Amygdala (tissue), 56 donors: ENCODE measurements at regions not wholly inside any gene's neighbourhood (a gene's known extent, or its start where the extent isn't known, plus 50 kb on each side); places are given as distances from the start of the nearest gene placed in this dataset.

Source experiments
- DNase-seq, 56 donors: peaks; one replicate each; lab custom pipeline; 2025; lab: John Stamatoyannopoulos, UW

GRCh38 chr11:28481616-28482480 lies 373.7 kb downstream of the METTL15 start:
- no peak for DNase-seq

- DNase-seq = no peak
Measured at GRCh38 chr11:28480406-28480805, 372.2 kb downstream of the METTL15 start.

GRCh38 chr11:28476864-28477263 lies 368.7 kb downstream of the METTL15 start:
- DNase-seq = no peak

- no peak for DNase-seq
Measured at GRCh38 chr11:28476049-28476448, 367.9 kb downstream of the METTL15 start.

- DNase-seq = no peak
Measured at GRCh38 chr11:28472904-28473303, 364.7 kb downstream of the METTL15 start.

GRCh38 chr11:28471537-28471936 lies 363.3 kb downstream of the METTL15 start:
- DNase-seq = no peak

- DNase-seq = no peak
Measured at GRCh38 chr11:28470180-28470579, 362.0 kb downstream of the METTL15 start.

GRCh38 chr11:28466506-28466905 lies 358.3 kb downstream of the METTL15 start:
- no peak for DNase-seq

GRCh38 chr11:28464252-28464867 lies 356.2 kb downstream of the METTL15 start:
- DNase-seq = no peak

- no peak for DNase-seq
Measured at GRCh38 chr11:28463826-28464225, 355.6 kb downstream of the METTL15 start.

- no peak for DNase-seq
Measured at GRCh38 chr11:28461846-28462245, 353.7 kb downstream of the METTL15 start.

GRCh38 chr11:28461338-28461737 lies 353.1 kb downstream of the METTL15 start:
- DNase-seq = no peak

GRCh38 chr11:28460348-28460747 lies 352.2 kb downstream of the METTL15 start:
- no peak for DNase-seq

GRCh38 chr11:28459912-28460311 lies 351.7 kb downstream of the METTL15 start:
- no peak for DNase-seq

GRCh38 chr11:28457481-28458065 lies 349.4 kb downstream of the METTL15 start:
- no peak for DNase-seq

- DNase-seq = no peak
Measured at GRCh38 chr11:28448186-28448585, 340.0 kb downstream of the METTL15 start.

GRCh38 chr11:28447226-28447625 lies 339.0 kb downstream of the METTL15 start:
- no peak for DNase-seq

- no peak for DNase-seq
Measured at GRCh38 chr11:28442131-28442530, 333.9 kb downstream of the METTL15 start.

- DNase-seq = peak in 4 of 56 donors; percentile 3 to 7 (median 4)
Measured at GRCh38 chr11:28439403-28439802, 331.2 kb downstream of the METTL15 start.

- no peak for DNase-seq
Measured at GRCh38 chr11:28420099-28420498, 311.9 kb downstream of the METTL15 start.

GRCh38 chr11:28417601-28418323 lies 309.6 kb downstream of the METTL15 start:
- DNase-seq = no peak
